Endothelial cell of umbilical vein (primary cell): ENCODE measurements at regions not wholly inside any gene's neighbourhood (a gene's known extent, or its start where the extent isn't known, plus 50 kb on each side); places are given as distances from the start of the nearest gene placed in this dataset.

Experiments
- BruUV-seq: library from RNA; stranded (reverse); fragments of 400-500 nt; replicated peaks from 2 replicates; lab custom pipeline; 2021; lab: Mats Ljungman, UMichigan
- CTCF ChIA-PET: fragments of 300-600, 350-600 bp; sonication (Branson Sonifier 250); formaldehyde crosslinking; loops from one replicate; lab custom pipeline; 2021; ENCODE audit warnings: antibody characterized with exemption, inconsistent platforms; lab: Charles Lee
- POLR2A ChIA-PET: fragments of 300-600, 350-600 bp; sonication (Branson Sonifier 250); formaldehyde crosslinking; loops from one replicate; lab custom pipeline; 2021; ENCODE audit warnings: antibody characterized with exemption, inconsistent platforms; lab: Charles Lee
- DNase-seq: peaks from one replicate; pipeline ENCODE4 v3.0.0-alpha.2; 2011; ENCODE audit warnings: low read depth, low spot score
- FAIRE-seq: peaks from 2 replicates; lab custom pipeline; 2011; peaks lifted over from hg19 to GRCh38; lab: Jason Lieb, UNC
- H2AFZ ChIP-seq: 2 replicates; pipeline ENCODE4 v1.6.0; 2012; ENCODE audit warnings: low read depth, low read length, control low read depth, inconsistent platforms
- H3K27ac ChIP-seq: 2 replicates; pipeline ENCODE4 v1.5.1; 2011; ENCODE audit warnings: low read depth, mild to moderate bottlenecking, control low read depth, low read length, moderate library complexity; ENCODE audit not compliant: insufficient read depth
- H3K27me3 ChIP-seq, 2 experiments: 2 replicates each; pipeline versions ENCODE4 v1.6.0 to v1.6.1; 2011; ENCODE audit warnings: low read length in 2 of 2, mixed read lengths in 1 of 2; ENCODE audit not compliant: control insufficient read depth in 2 of 2, insufficient read depth in 2 of 2
- H3K36me3 ChIP-seq, 2 experiments: 2 replicates in 1 of 2; 3 replicates in 1 of 2; pipeline ENCODE4 v1.5.1; 2011; ENCODE audit warnings: low read length in 2 of 2, mild to moderate bottlenecking in 1 of 2, moderate library complexity in 1 of 2; ENCODE audit not compliant: control insufficient read depth in 2 of 2, insufficient read depth in 2 of 2; ENCODE audit errors: extremely low read depth in 1 of 2
- H3K4me1 ChIP-seq: 3 replicates; pipeline ENCODE4 v1.5.1; 2011; ENCODE audit warnings: mild to moderate bottlenecking, low read length; ENCODE audit not compliant: control insufficient read depth, insufficient read depth; ENCODE audit errors: extremely low read depth
- H3K4me2 ChIP-seq: 2 replicates; pipeline ENCODE4 v1.6.1; 2011; ENCODE audit warnings: low read length, control low read depth, mixed read lengths; ENCODE audit not compliant: insufficient read depth
- H3K4me3 ChIP-seq, 3 experiments: fragments of 200-600 bp in 1 of 3; sonication (generic), shearing (Covaris generic) in 1 of 3; replicated peaks in 1 of 3; 2 replicates each; pipeline ENCODE4 v1.5.1; 2011 to 2016; ENCODE audit warnings: control low read depth in 3 of 3, low read length in 3 of 3, mild to moderate bottlenecking in 2 of 3, inconsistent platforms in 1 of 3, low read depth in 1 of 3, moderate library complexity in 1 of 3; ENCODE audit not compliant: insufficient read depth in 1 of 3
- H3K79me2 ChIP-seq: 2 replicates; pipeline ENCODE4 v1.6.0; 2012; ENCODE audit warnings: low read length, inconsistent platforms; ENCODE audit not compliant: control insufficient read depth, insufficient read depth
- H3K9ac ChIP-seq: replicated peaks from 2 replicates; pipeline ENCODE3; 2011; ENCODE audit warnings: low read length, control low read depth; ENCODE audit not compliant: insufficient read depth; ENCODE audit errors: extremely low read depth
- H3K9me1 ChIP-seq: replicated peaks from 3 replicates; pipeline ENCODE4 v1.6.0; 2011; ENCODE audit warnings: mild to moderate bottlenecking, low read length; ENCODE audit not compliant: control insufficient read depth, insufficient read depth; ENCODE audit errors: extremely low read depth
- H3K9me3 ChIP-seq: replicated peaks from 2 replicates; pipeline ENCODE4 v1.5.1; 2012; ENCODE audit warnings: low read length, inconsistent platforms; ENCODE audit not compliant: control insufficient read depth, insufficient read depth
- H4K20me1 ChIP-seq: replicated peaks from 2 replicates; pipeline ENCODE3; 2011; ENCODE audit warnings: mild to moderate bottlenecking, low read length; ENCODE audit not compliant: control insufficient read depth, insufficient read depth; ENCODE audit errors: extremely low read depth
- CTCF ChIP-seq, 2 donors: IDR thresholded peaks; 1 replicate in 1 of 2; 2 replicates in 1 of 2; pipeline ENCODE4 v1.5.1; 2011; ENCODE audit warnings: low read length in 2 of 2, mild to moderate bottlenecking in 2 of 2, moderate library complexity in 2 of 2, control low read depth in 1 of 2, inconsistent platforms in 1 of 2, low read depth in 1 of 2; ENCODE audit not compliant: insufficient read depth in 1 of 2; ENCODE audit errors: extremely low read depth in 1 of 2
- EZH2 ChIP-seq: IDR thresholded peaks from 2 replicates; pipeline ENCODE4 v1.6.1; 2012; ENCODE audit warnings: borderline replicate concordance, low read depth, mild to moderate bottlenecking, moderate library complexity, low read length, inconsistent platforms; ENCODE audit not compliant: severe bottlenecking
- FOS ChIP-seq: IDR thresholded peaks from 2 replicates; pipeline ENCODE4 v1.6.1; 2011; ENCODE audit warnings: mild to moderate bottlenecking, low read length, moderate library complexity, borderline replicate concordance; ENCODE audit not compliant: insufficient read depth
- GATA2 ChIP-seq: IDR thresholded peaks from 2 replicates; pipeline ENCODE4 v1.7.0; 2011; ENCODE audit warnings: low read depth, mild to moderate bottlenecking, moderate library complexity, mixed read lengths, low read length; ENCODE audit not compliant: insufficient read length, insufficient read depth
- JUN ChIP-seq: IDR thresholded peaks from 2 replicates; pipeline ENCODE4 v1.6.1; 2011; ENCODE audit warnings: borderline replicate concordance, low read depth; ENCODE audit not compliant: insufficient read length, insufficient read depth
- MAX ChIP-seq: IDR thresholded peaks from 2 replicates; pipeline ENCODE4 v1.6.1; 2011; ENCODE audit not compliant: insufficient read depth, insufficient read length
- MYC ChIP-seq: IDR thresholded peaks from one replicate; pipeline ENCODE4 v1.6.1; 2011; ENCODE audit warnings: mild to moderate bottlenecking, low read depth, low read length
- POLR2A ChIP-seq: IDR thresholded peaks from 2 replicates; pipeline ENCODE4 v1.6.1; 2012; ENCODE audit warnings: low read depth, mild to moderate bottlenecking, control low read depth, low read length
- POLR2AphosphoS5 ChIP-seq: IDR thresholded peaks from 2 replicates; pipeline ENCODE4 v1.6.1; 2012; ENCODE audit warnings: low read depth, mild to moderate bottlenecking, control low read depth, low read length, moderate library complexity; ENCODE audit not compliant: insufficient read depth
- dilution Hi-C: fragments of 300-500 bp; cut with MboI; formaldehyde crosslinking; loops from one replicate; pipeline ENCODE4 v1.15.0; 2019; ENCODE audit warnings: low sequenced_read_pairs; ENCODE audit not compliant: extremely low pct_ligation_motif_present
- intact Hi-C: fragments of 100-400 bp; cut with micrococcal nuclease; formaldehyde crosslinking; loops from one replicate; pipeline ENCODE4 v1.10.0; 2022

- no peak for FAIRE-seq
- no peak overlapping the region for H3K27ac ChIP-seq
- no peak overlapping the region for H3K4me3 ChIP-seq
- H3K79me2 ChIP-seq = no peaks in the 10 kb centered on the region
- no TSS peak for BruUV-seq
- H3K9me3 ChIP-seq = no peaks in the 10 kb centered on the region
- H3K9ac ChIP-seq = no peak overlapping the region
- H3K36me3 ChIP-seq = no peaks in the 10 kb centered on the region
- intact Hi-C loops = no loop called here
- no peaks in the 10 kb centered on the region for H3K27me3 ChIP-seq
- dilution Hi-C loops = no loop called here
- DNase-seq = no peak
- TF ChIP-seq POLR2AphosphoS5 (no peak), EZH2 (no peak), GATA2 (no peak), JUN (no peak)
- H3K4me1 ChIP-seq = no peaks in the 10 kb centered on the region
- CTCF ChIA-PET = no interaction called here
- H2AFZ ChIP-seq = no peak overlapping the region
- H3K9me1 ChIP-seq = no peaks in the 10 kb centered on the region
- H3K4me2 ChIP-seq = no peak overlapping the region
- no peaks in the 10 kb centered on the region for H4K20me1 ChIP-seq
- POLR2A ChIA-PET = no interaction called here
These were observed 479.0 kb upstream of the GRID2 start for GRCh38 chr4:91824773-91825172.

GRCh38 chr4:91826186-91826585, 477.6 kb upstream of the GRID2 start:
- Histone ChIP-seq H3K9ac (no peak overlapping the region), H3K9me1 (no peaks in the 10 kb centered on the region), H3K27me3 (no peaks in the 10 kb centered on the region), H3K27ac (no peak overlapping the region), H2AFZ (no peak overlapping the region), H4K20me1 (no peaks in the 10 kb centered on the region), H3K4me1 (no peaks in the 10 kb centered on the region), H3K4me3 (no peak overlapping the region), H3K9me3 (no peaks in the 10 kb centered on the region), H3K36me3 (no peaks in the 10 kb centered on the region), H3K79me2 (no peaks in the 10 kb centered on the region), H3K4me2 (no peak overlapping the region)
- dilution Hi-C loops = no loop called here
- POLR2A ChIA-PET = no interaction called here
- no peak for FAIRE-seq
- intact Hi-C loops = no loop called here
- no TSS peak for BruUV-seq
- TF ChIP-seq JUN (no peak), CTCF (IDR thresholded peaks at IDR 0.05; ENCODE audit: extremely low read depth in 1 of 2, insufficient read depth in 1 of 2, low read depth in 1 of 2, low read length in 2 of 2) (no peak), POLR2AphosphoS5 (no peak), MAX (no peak), FOS (no peak), POLR2A (no peak), MYC (no peak), EZH2 (no peak), GATA2 (no peak)
- no peak for DNase-seq
- CTCF ChIA-PET = no interaction called here
